Small intestine (tissue), 7 donors: ENCODE measurements at regions not wholly inside any gene's neighbourhood (a gene's known extent, or its start where the extent isn't known, plus 50 kb on each side); places are given as distances from the start of the nearest gene placed in this dataset.
"Not testable (repeated sequence)": the region's sequence is repeated elsewhere in the genome, so short reads cannot be mapped to it uniquely, and the experiment has no call there.

Experiments used
- DNase-seq, 2 donors: peaks; one replicate each; pipeline versions ENCODE4 v3.0.0 to v3.0.0-alpha.2; 2013
- FAIRE-seq: peaks from 2 replicates; lab custom pipeline; 2012; peaks lifted over from hg19 to GRCh38; lab: Jason Lieb, UNC
- H3K27ac ChIP-seq, 3 donors: one replicate each; pipeline ENCODE4 v1.5.1; 2013; ENCODE audit warnings: low read length in 2 of 3, mild to moderate bottlenecking in 2 of 3, control low read depth in 1 of 3, inconsistent platforms in 1 of 3, low read depth in 1 of 3, moderate library complexity in 1 of 3
- H3K27me3 ChIP-seq, 3 donors: one replicate each; pipeline ENCODE4 v1.6.1; 2013; ENCODE audit warnings: low read length in 3 of 3, inconsistent platforms in 1 of 3; ENCODE audit not compliant: control insufficient read depth in 3 of 3, insufficient read depth in 3 of 3
- H3K36me3 ChIP-seq, 3 donors: one replicate each; pipeline ENCODE4 v1.6.1; 2013; ENCODE audit warnings: low read length in 3 of 3, inconsistent platforms in 1 of 3, low read depth in 1 of 3, mild to moderate bottlenecking in 1 of 3, moderate library complexity in 1 of 3; ENCODE audit not compliant: control insufficient read depth in 3 of 3, insufficient read depth in 2 of 3
- H3K4me1 ChIP-seq, 3 donors: one replicate each; pipeline ENCODE4 v1.6.1; 2013; ENCODE audit warnings: low read length in 2 of 3, inconsistent platforms in 1 of 3, low read depth in 1 of 3, mild to moderate bottlenecking in 1 of 3, moderate library complexity in 1 of 3; ENCODE audit not compliant: control insufficient read depth in 3 of 3, insufficient read depth in 2 of 3
- H3K4me3 ChIP-seq, 3 donors: one replicate each; pipeline ENCODE4 v1.5.1; 2013; ENCODE audit warnings: low read length in 3 of 3, control low read depth in 1 of 3, inconsistent platforms in 1 of 3, low read depth in 1 of 3, mild to moderate bottlenecking in 1 of 3, moderate library complexity in 1 of 3
- H3K9me3 ChIP-seq, 2 donors: one replicate each; pipeline ENCODE4 v1.6.1; 2013; ENCODE audit warnings: low read depth in 1 of 2, low read length in 1 of 2; ENCODE audit not compliant: control insufficient read depth in 2 of 2, insufficient read depth in 1 of 2
- WGBS, 3 donors: extraction: QIAGEN DNeasy Blood & Tissue Kit; methylation state at CpG; one replicate each; pipeline ENCODE4 v1.1.7; 2013; 5-methylcytosine and 5-hydroxymethylcytosine counted together
- donor health status: healthy with polysubstance abuse.
- donor health status: control.
- donor health status: control.
- donor health status: Bipolar disorder and iron deficiency.
- donor health status: healthy.

DNA sequence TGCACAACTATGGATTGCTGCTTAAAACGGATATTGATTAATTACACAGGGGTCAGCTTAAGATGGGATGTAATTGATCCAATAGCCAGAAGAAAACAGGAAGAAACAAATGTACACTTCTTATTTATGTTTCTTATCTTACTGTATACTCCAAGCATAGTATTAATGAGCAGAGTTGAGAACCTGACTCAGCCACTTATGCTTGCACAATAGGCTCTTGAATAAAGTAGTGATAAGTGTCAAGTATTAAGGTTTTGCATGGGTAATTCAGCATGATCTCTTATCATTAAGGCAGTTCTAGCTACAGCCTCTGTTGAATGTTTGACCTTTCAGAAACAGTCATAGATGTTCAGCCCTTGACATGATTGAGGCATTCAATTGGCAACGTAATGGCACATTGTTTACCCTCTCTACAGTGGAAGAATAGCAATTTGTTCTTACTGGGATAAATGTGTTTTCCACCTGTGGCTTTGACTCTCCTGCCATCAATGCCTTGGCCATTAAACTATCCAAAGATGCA, 136.5 kb downstream of the OR4F15 start:
- FAIRE-seq = peak; percentile 62
- not testable (repeated sequence) for DNase-seq
- WGBS, 3 donors = 50 to 75% (median 71%) methylated on average over 1 of the region's 2 CpGs

DNA sequence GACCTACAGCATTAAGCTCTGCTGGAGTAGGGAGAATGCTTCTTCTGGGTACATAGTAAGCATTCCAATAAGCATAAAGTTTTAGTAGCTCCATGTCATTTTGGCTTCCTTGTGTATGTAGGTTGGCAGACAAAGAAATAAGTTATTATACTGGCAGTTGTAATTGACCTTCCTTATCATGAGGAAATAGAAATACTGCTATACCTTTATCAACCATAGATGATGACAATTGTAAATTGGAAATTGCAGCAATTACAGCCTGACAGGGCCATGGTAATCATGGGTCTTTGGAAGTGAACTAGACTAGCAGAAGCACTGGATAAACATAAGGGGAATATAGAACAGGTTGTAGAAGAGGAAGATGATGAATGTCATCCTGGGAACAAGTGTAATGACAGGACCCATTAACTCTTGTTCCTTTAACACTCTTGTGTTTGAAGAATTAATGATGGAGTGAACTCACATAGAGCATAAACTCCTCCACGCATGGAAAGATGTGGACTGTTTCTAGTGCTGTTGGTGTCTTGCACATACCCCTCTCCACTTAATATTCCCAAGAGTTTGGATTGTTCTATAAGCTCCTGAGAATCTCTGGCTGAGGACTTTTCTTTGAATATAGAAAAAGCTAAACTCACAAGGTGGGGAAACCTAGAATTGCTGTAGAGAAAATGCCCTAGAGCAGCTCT, 137.5 kb downstream of the OR4F15 start:
- H3K27ac ChIP-seq, H3K27me3 ChIP-seq, H3K36me3 ChIP-seq, FAIRE-seq, H3K4me3 ChIP-seq, H3K4me1 ChIP-seq, H3K9me3 ChIP-seq: not testable (repeated sequence)
- DNase-seq = peak in 1 of 2 donors; percentile 42
- 83 to 92% (median 88%) methylated on average over 1 of the region's 1 CpG for WGBS, 3 donors

More for the DNA sequence above, 136.5 kb downstream of the OR4F15 start:
- not testable (repeated sequence) for H3K27me3 ChIP-seq, H3K36me3 ChIP-seq, H3K4me3 ChIP-seq, H3K4me1 ChIP-seq, H3K27ac ChIP-seq, H3K9me3 ChIP-seq

DNA sequence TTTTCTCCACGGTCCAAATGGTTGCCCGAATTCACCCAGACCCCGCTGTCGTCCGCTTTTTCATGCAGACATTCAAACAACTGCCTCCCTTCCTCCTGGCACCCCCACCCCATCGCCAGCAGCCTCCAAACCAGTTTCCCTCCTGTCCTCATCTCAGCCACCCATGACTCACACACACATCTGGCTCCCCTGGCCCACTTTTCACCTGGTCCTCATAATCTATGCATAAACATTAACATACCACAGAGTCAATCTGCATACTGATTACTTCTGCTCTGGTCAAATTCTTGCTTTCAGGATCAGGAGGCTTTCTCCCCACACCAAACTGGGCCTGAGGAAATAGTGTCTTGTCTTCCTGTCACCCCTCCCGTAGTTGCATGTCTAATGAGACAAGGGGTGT, 142.0 kb downstream of the OR4F15 start:
- not testable (repeated sequence) for H3K4me3 ChIP-seq, FAIRE-seq, H3K27me3 ChIP-seq, H3K36me3 ChIP-seq, H3K9me3 ChIP-seq, H3K27ac ChIP-seq, DNase-seq, H3K4me1 ChIP-seq
- WGBS, 3 donors = 40 to 80% (median 50%) methylated on average over 1 of the region's 7 CpGs

DNA sequence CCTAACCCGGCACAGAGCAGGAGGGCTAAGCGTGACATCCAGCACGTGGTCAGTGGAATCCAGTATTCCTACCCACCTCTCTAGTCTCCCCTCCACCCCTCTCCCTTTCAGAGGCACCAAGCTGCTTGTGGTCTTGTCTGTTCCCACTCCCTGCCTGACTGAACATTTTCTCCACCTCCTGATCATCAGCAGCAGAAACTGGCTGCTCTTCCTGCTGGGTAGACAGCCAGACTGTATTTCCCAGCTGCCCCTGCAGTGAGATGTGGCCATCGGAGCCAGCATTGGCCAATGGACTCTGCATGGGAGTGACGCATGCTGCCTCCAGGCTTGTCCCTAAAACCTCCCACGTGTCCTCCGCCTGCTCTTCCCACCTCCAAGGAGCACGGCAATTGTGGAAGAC, 143.8 kb downstream of the OR4F15 start:
- DNase-seq = peak in 1 of 2 donors; percentile 3
- 59 to 72% methylated on average over 3 to 4 of the region's 8 CpGs; no CpG with 5 or more reads in 1 of the 3 donors for WGBS, 3 donors
- not testable (repeated sequence) for FAIRE-seq, H3K36me3 ChIP-seq, H3K27ac ChIP-seq, H3K27me3 ChIP-seq, H3K9me3 ChIP-seq, H3K4me1 ChIP-seq, H3K4me3 ChIP-seq

DNA sequence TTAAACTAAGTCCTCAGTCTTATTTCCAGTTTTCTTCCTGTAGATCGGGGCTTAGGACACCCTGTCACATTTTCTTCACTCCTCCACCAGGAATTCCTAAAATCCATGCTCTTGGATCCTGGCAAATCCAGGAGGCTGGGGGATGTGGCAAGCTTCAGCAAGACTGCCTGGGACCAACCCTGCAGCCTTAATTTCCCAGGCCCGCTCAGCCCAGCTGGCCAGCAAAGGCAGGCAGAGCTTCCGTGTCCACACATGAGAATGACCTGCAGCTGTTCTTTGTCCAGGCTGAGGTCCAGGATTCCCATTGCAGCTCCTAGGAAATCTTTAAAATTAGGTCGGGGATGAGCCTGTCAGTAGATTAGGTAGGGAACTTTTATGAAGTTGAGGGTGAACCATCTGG, 146.7 kb downstream of the OR4F15 start:
- not testable (repeated sequence) for H3K4me3 ChIP-seq, FAIRE-seq, H3K27ac ChIP-seq, H3K9me3 ChIP-seq, H3K27me3 ChIP-seq, H3K36me3 ChIP-seq, H3K4me1 ChIP-seq
- 67 to 81% (median 76%) methylated on average over 2 of the region's 4 CpGs for WGBS, 3 donors
- DNase-seq = peak in 1 of 2 donors; percentile 1

DNA sequence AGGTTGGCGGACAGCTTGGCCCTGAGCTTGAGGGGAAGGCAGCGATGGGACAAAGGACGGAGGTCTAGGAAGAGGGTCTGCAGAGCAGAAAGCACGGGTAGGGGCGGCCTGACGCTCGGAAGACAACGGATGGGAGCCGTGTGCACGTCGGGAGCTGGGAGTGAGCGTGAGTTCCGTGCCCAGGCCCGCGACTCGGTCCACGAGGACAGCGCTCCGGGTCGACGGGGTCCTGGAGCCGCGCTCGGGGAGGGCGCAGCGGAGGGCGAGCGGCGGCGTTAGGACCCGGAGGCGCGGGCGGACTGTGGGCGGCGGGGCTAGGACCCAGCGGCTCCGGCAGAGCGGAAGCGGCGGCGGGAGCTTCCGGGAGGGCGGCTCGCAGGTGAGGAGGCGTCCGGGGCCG, 149.3 kb downstream of the OR4F15 start:
- not testable (repeated sequence) for FAIRE-seq, H3K9me3 ChIP-seq, H3K4me1 ChIP-seq, H3K36me3 ChIP-seq, H3K27ac ChIP-seq, H3K27me3 ChIP-seq, H3K4me3 ChIP-seq
- DNase-seq = peak in 1 of 2 donors; percentile 13
- no CpG with 5 or more reads among the region's 48 CpGs for WGBS, 3 donors

DNA sequence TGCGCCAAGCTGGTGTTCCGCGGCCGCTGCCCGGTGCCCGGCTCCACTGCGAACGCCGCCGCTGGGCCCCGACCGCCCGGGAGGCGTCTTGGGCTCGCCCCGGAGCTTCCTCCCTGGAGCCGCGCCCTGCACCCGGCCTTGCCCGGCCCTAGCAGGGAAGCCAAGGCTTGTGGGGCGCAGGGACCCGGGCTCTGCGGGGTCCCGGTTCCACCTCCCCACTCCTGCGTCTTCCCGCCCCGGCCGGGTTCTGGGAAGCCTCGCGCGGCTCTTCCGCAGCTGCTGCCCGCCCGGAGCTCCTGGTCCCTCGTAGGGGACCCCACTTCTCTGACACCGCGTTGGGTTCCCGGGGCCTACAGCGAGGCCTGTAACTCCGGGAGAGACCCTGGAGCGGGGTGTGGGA, 149.8 kb downstream of the OR4F15 start:
- H3K36me3 ChIP-seq, H3K27ac ChIP-seq, H3K4me1 ChIP-seq, H3K4me3 ChIP-seq, H3K27me3 ChIP-seq, H3K9me3 ChIP-seq, FAIRE-seq, DNase-seq: not testable (repeated sequence)
- 0% methylated on average over 10 to 11 of the region's 41 CpGs for WGBS, 3 donors

DNA sequence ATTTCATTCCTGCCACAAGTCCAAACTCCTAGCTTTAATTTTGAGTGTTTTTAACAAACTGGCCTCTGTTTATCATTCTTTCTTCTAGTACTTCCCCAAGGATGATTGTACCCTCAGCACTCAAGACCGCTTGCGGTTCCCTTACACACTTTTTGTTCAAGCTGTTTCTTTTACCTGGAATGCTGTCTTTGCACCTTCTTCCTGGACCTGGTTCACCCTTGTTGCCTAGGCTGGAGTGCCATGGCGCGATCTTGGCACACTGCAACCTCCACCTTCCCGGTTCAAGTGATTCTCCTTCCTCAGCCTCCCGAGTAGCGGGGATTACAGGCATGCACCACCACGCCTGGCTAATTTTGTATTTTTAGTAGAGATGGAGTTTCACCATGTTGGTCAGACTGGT, 151.7 kb downstream of the OR4F15 start:
- not testable (repeated sequence) for H3K27me3 ChIP-seq, H3K4me1 ChIP-seq, H3K27ac ChIP-seq, H3K36me3 ChIP-seq, H3K4me3 ChIP-seq, DNase-seq, H3K9me3 ChIP-seq, FAIRE-seq
- 97 to 98% (median 97%) methylated on average over 5 to 6 of the region's 8 CpGs for WGBS, 3 donors

DNA sequence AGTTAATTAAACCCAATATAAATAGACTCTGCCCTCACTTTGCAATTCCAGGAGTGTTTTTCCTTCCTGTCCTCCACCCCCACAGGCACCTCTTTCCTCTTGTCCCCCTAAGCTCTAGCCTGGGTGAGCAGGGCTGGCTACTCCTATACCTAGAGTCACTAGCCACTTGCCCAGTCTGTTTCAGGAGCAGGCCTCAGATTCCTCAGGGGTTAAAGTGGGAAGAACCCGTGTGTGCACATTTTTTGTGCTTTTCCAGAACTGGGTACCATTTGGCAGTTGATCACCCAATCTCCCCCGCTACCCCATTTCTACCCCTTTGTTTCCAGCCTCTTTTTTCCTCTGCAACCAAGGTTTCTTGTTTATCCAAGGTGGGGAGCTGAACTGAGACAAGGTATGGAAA, 153.4 kb downstream of the OR4F15 start:
- WGBS, 3 donors = 82 to 89% (median 87%) methylated on average over 2 of the region's 2 CpGs

More for the DNA sequence above, 153.4 kb downstream of the OR4F15 start:
- not testable (repeated sequence) for H3K4me1 ChIP-seq, DNase-seq, H3K4me3 ChIP-seq, H3K9me3 ChIP-seq, H3K27me3 ChIP-seq, H3K27ac ChIP-seq, H3K36me3 ChIP-seq, FAIRE-seq
